GM19324 (cell line): ENCODE measurements at regions not wholly inside any gene's neighbourhood (a gene's known extent, or its start where the extent isn't known, plus 50 kb on each side); places are given as distances from the start of the nearest gene placed in this dataset.

Experiments
- ATAC-seq: cut with Tn5 transposase; IDR thresholded peaks from one replicate; pipeline ENCODE4 v1.9.1; 2021; ENCODE audit warnings: mild to moderate bottlenecking, moderate library complexity; ENCODE audit not compliant: unreplicated experiment, low FRiP score

- ATAC-seq, result no peak
These were observed 719.6 kb downstream of the BRD1 start for GRCh38 chr22:49107961-49108530.

DNA sequence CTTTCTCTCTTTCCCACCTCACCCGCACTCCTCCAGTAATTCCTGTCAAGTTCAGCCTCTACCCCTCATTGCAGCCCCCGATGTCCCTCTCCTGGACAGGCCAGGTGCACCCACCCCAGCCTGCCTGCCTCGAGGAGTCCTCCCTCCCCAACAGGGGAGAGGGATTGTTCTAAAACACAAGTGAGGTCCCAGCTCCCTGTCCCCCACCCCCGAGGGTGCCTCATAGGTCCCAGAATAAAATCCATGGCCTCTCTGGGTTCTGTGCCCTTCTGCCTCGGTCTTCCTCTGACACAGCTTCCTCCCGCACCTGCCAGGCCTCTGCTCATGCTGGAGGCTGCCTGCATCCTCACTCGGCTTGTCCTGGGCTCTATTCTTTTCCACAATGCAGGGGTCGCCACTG is 720.1 kb downstream of the BRD1 start:
- ATAC-seq, result no peak

DNA sequence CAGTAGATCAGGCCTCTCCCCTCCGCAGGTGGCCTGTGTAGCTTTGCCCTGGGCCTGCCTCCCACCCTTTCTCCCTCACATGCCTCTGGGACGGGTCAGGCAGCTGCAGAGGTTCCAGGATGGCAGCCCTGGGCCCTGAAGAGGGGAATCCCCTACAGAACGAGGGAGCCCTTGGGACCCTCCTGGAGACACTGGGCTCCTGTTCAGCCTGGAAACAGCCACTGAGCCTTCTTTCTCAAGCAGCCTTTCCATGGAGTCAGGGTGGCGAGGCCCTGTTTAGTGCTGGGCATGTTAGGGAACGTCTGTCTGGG is 720.9 kb downstream of the BRD1 start:
- ATAC-seq, result no peak

GRCh38 chr22:49106096-49106841 is 721.4 kb downstream of the BRD1 start:
- ATAC-seq, result no peak

DNA sequence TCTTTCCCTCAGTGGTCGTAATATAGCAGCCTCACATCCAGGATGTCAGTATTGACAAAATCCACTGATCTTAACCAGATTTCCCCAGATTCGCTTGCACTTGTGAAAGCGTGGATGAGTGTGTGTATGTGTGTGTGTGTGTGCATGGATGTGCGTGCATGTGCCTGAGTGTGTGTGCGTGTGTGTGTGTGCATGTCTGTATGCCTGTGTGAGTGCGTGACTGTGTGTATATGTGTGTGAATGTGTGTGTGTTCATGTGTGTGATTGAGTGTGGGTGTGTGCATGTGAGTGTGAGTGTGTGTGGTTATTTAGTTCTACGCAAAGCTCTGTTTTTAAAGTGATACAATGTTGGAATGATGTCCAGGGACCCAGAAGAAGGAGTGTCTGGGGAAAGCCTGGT is 723.2 kb downstream of the BRD1 start:
- ATAC-seq, result no peak

- no peak for ATAC-seq
These were observed 724.2 kb downstream of the BRD1 start for GRCh38 chr22:49103314-49104059.

DNA sequence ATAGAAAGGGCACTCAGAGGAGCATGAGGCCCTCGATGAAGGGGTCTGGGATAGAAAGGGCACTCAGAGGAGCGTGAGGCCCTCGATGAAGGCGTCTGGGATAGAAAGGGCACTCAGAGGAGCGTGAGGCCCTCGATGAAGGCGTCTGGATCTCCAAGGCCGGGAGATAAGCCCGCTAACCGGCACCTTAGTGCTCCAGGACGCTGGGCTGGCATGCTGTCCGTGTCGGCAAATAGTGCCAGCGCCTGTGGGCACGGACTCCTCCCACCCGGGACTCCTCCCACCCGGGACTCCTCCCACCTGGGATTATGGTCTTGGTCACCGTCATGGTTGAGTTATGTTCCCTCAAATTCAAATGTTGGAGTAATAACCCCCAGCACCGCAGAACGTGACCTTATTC is 725.3 kb downstream of the BRD1 start:
- ATAC-seq, result no peak

DNA sequence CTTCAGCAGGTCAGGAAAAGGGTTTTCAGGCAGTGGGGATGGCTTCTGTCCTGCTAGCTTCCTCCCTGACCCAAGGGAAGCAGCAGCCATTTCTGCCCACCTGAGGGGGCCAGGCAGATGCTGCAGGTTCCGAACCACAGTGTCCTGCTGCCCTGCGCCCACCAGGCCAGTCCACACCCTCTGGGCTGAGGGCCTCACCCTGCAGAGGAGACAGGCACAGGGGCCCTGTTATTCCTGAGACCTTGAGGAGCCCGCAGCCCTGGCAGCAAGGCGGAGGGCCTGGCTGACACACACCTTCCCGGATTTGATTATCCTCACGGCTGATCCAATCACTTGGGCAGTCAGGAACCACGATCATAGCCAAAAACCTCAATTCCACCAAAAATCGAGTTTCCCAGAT is 725.8 kb downstream of the BRD1 start:
- no peak for ATAC-seq

- ATAC-seq, result no peak
These were observed 726.4 kb downstream of the BRD1 start for GRCh38 chr22:49101225-49101624.

- ATAC-seq, result no peak
These were observed 726.9 kb downstream of the BRD1 start for GRCh38 chr22:49100773-49101172.

- ATAC-seq, result no peak
These were observed 727.4 kb downstream of the BRD1 start for GRCh38 chr22:49100316-49100715.

DNA sequence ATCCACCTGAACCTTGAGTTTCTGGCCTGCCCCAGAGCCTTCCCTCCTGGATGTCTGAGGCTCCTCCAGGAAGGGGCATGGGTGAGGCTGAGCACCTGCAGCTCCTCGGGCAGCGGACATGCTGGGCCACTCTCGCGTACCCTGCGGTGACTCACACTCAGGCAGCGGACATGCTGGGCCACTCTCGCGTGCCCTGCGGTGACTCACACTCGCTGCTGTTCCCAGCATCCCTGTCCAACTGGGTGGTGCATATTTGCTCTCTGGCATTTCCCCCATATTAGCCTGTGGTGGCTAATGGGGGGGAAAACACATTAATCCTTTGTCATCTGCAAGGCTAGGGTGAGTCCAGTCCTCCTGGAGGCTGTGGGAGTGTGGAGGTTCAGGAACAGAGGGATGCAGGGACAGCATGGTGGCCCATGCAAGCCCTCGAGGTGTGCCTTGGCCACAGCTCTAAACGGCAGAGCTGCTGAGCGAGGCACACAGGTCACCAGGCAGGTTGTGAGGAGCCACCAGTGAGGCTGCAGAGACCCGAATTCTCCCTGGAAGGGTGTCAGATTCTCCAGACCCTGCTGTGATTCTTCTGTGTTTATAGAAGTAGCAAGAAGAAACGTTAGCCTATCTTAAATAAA is 728.1 kb downstream of the BRD1 start:
- ATAC-seq, result no peak

GRCh38 chr22:49099089-49099488 is 728.6 kb downstream of the BRD1 start:
- ATAC-seq, result no peak

- ATAC-seq, result no peak
These were observed 729.7 kb downstream of the BRD1 start for GRCh38 chr22:49097966-49098365.

- no peak for ATAC-seq
These were observed 730.3 kb downstream of the BRD1 start for GRCh38 chr22:49097171-49097925.

GRCh38 chr22:49096476-49096875 is 731.2 kb downstream of the BRD1 start:
- ATAC-seq, result no peak

GRCh38 chr22:49095366-49095765 is 732.3 kb downstream of the BRD1 start:
- ATAC-seq, result no peak

DNA sequence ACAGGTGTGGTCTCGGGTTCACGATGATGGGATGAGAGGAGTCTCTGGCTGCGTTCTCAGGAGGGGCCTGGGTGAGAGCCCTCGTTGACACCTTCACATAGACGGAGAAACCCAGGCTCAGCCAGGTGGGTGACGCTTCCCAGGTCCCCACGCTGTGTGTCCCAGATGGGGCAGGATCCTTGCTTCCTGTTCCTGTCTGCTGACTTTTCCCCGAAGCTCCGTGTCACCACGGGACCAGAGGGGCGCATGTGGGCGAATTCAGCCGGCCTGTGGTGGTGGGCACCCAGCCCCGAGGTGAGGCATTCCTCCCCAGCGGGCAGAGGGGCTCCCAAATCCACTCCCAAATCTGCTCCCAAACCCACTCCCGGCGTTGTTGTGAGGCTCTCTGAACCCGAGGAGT is 732.8 kb downstream of the BRD1 start:
- ATAC-seq, result no peak

GRCh38 chr22:49094151-49094550 is 733.5 kb downstream of the BRD1 start:
- ATAC-seq, result no peak

GRCh38 chr22:49093192-49093880 is 734.3 kb downstream of the BRD1 start:
- ATAC-seq, result no peak
